ENCODE measurements at regions not wholly inside any gene's neighbourhood (a gene's known extent, or its start where the extent isn't known, plus 50 kb on each side); places are given as distances from the start of the nearest gene placed in this dataset.
"Not testable (repeated sequence)": the region's sequence is repeated elsewhere in the genome, so short reads cannot be mapped to it uniquely, and the experiment has no call there.

- H3K4me3 ChIP-seq (ENCODE audit: low read length); H3K27me3 ChIP-seq (ENCODE audit: insufficient read depth, low read length); H3K9me3 ChIP-seq (ENCODE audit: low read length); H3K36me3 ChIP-seq (ENCODE audit: insufficient read depth, low read length); H2AFZ ChIP-seq (ENCODE audit: low read depth, low read length); H3K4me1 ChIP-seq (ENCODE audit: insufficient read depth, low read length): not testable (repeated sequence)
Observed at GRCh38 chr3:22024638-22025037, 273.6 kb upstream of the ZNF385D start.

GRCh38 chr3:22029480-22029879 is 278.5 kb upstream of the ZNF385D start:
- Histone ChIP-seq H3K4me1 (ENCODE audit: insufficient read depth, low read length) (no peaks in the 10 kb centered on the region), H2AFZ (ENCODE audit: low read depth, low read length) (no peak overlapping the region), H3K9me3 (ENCODE audit: low read length) (no peaks in the 10 kb centered on the region), H3K27me3 (ENCODE audit: insufficient read depth, low read length) (no peaks in the 10 kb centered on the region), H3K4me3 (ENCODE audit: low read length) (no peak overlapping the region), H3K36me3 (ENCODE audit: insufficient read depth, low read length) (no peaks in the 10 kb centered on the region)

GRCh38 chr3:22039161-22039560 is 288.2 kb upstream of the ZNF385D start:
- Histone ChIP-seq H3K4me1 (ENCODE audit: insufficient read depth, low read length) (no peaks in the 10 kb centered on the region), H3K9me3 (ENCODE audit: low read length) (no peaks in the 10 kb centered on the region), H3K36me3 (ENCODE audit: insufficient read depth, low read length) (no peaks in the 10 kb centered on the region), H2AFZ (ENCODE audit: low read depth, low read length) (no peak overlapping the region), H3K4me3 (ENCODE audit: low read length) (no peak overlapping the region), H3K27me3 (ENCODE audit: insufficient read depth, low read length) (no peaks in the 10 kb centered on the region)

- H3K36me3 ChIP-seq (ENCODE audit: insufficient read depth, low read length) = no peaks in the 10 kb centered on the region
- no peaks in the 10 kb centered on the region for H3K27me3 ChIP-seq (ENCODE audit: insufficient read depth, low read length)
- H2AFZ ChIP-seq (ENCODE audit: low read depth, low read length) = no peak overlapping the region
- no peaks in the 10 kb centered on the region for H3K4me1 ChIP-seq (ENCODE audit: insufficient read depth, low read length)
- no peak overlapping the region for H3K4me3 ChIP-seq (ENCODE audit: low read length)
- no peaks in the 10 kb centered on the region for H3K9me3 ChIP-seq (ENCODE audit: low read length)
Observed at GRCh38 chr3:22040150-22040549, 289.1 kb upstream of the ZNF385D start.

- Histone ChIP-seq H2AFZ (ENCODE audit: low read depth, low read length) (no peak overlapping the region), H3K4me1 (ENCODE audit: insufficient read depth, low read length) (no peaks in the 10 kb centered on the region), H3K36me3 (ENCODE audit: insufficient read depth, low read length) (no peaks in the 10 kb centered on the region), H3K27me3 (ENCODE audit: insufficient read depth, low read length) (no peaks in the 10 kb centered on the region), H3K9me3 (ENCODE audit: low read length) (no peaks in the 10 kb centered on the region), H3K4me3 (ENCODE audit: low read length) (no peak overlapping the region)
Observed at GRCh38 chr3:22045882-22046281, 294.9 kb upstream of the ZNF385D start.

- Histone ChIP-seq H3K4me3 (ENCODE audit: low read length) (no peak overlapping the region), H3K9me3 (ENCODE audit: low read length) (no peaks in the 10 kb centered on the region), H3K4me1 (ENCODE audit: insufficient read depth, low read length) (no peaks in the 10 kb centered on the region), H3K36me3 (ENCODE audit: insufficient read depth, low read length) (no peaks in the 10 kb centered on the region), H2AFZ (ENCODE audit: low read depth, low read length) (no peak overlapping the region), H3K27me3 (ENCODE audit: insufficient read depth, low read length) (no peaks in the 10 kb centered on the region)
Observed at GRCh38 chr3:22063500-22063899, 312.5 kb upstream of the ZNF385D start.

- Histone ChIP-seq H2AFZ (ENCODE audit: low read depth, low read length) (no peak overlapping the region), H3K9me3 (ENCODE audit: low read length) (no peaks in the 10 kb centered on the region), H3K4me3 (ENCODE audit: low read length) (no peak overlapping the region), H3K27me3 (ENCODE audit: insufficient read depth, low read length) (no peaks in the 10 kb centered on the region), H3K4me1 (ENCODE audit: insufficient read depth, low read length) (no peaks in the 10 kb centered on the region), H3K36me3 (ENCODE audit: insufficient read depth, low read length) (no peaks in the 10 kb centered on the region)
Observed at GRCh38 chr3:22068619-22069018, 317.6 kb upstream of the ZNF385D start.

GRCh38 chr3:22088204-22088603 is 337.2 kb upstream of the ZNF385D start:
- no peaks in the 10 kb centered on the region for H3K36me3 ChIP-seq (ENCODE audit: insufficient read depth, low read length)
- H3K4me3 ChIP-seq (ENCODE audit: low read length) = no peak overlapping the region
- H3K27me3 ChIP-seq (ENCODE audit: insufficient read depth, low read length) = no peaks in the 10 kb centered on the region
- H2AFZ ChIP-seq (ENCODE audit: low read depth, low read length) = no peak overlapping the region
- no peaks in the 10 kb centered on the region for H3K4me1 ChIP-seq (ENCODE audit: insufficient read depth, low read length)
- no peaks in the 10 kb centered on the region for H3K9me3 ChIP-seq (ENCODE audit: low read length)

GRCh38 chr3:22089284-22089683 is 338.3 kb upstream of the ZNF385D start:
- no peak overlapping the region for H2AFZ ChIP-seq (ENCODE audit: low read depth, low read length)
- no peaks in the 10 kb centered on the region for H3K4me1 ChIP-seq (ENCODE audit: insufficient read depth, low read length)
- no peaks in the 10 kb centered on the region for H3K9me3 ChIP-seq (ENCODE audit: low read length)
- H3K4me3 ChIP-seq (ENCODE audit: low read length) = no peak overlapping the region
- H3K27me3 ChIP-seq (ENCODE audit: insufficient read depth, low read length) = no peaks in the 10 kb centered on the region
- H3K36me3 ChIP-seq (ENCODE audit: insufficient read depth, low read length) = no peaks in the 10 kb centered on the region

- H3K36me3 ChIP-seq (ENCODE audit: insufficient read depth, low read length) = no peaks in the 10 kb centered on the region
- no peaks in the 10 kb centered on the region for H3K9me3 ChIP-seq (ENCODE audit: low read length)
- no peaks in the 10 kb centered on the region for H3K27me3 ChIP-seq (ENCODE audit: insufficient read depth, low read length)
- H3K4me1 ChIP-seq (ENCODE audit: insufficient read depth, low read length) = no peaks in the 10 kb centered on the region
- H3K4me3 ChIP-seq (ENCODE audit: low read length) = no peak overlapping the region
- no peak overlapping the region for H2AFZ ChIP-seq (ENCODE audit: low read depth, low read length)
Observed at GRCh38 chr3:22091329-22091728, 340.3 kb upstream of the ZNF385D start.

- H3K27me3 ChIP-seq (ENCODE audit: insufficient read depth, low read length) = no peaks in the 10 kb centered on the region
- H3K4me1 ChIP-seq (ENCODE audit: insufficient read depth, low read length) = no peaks in the 10 kb centered on the region
- H2AFZ ChIP-seq (ENCODE audit: low read depth, low read length) = no peak overlapping the region
- no peaks in the 10 kb centered on the region for H3K9me3 ChIP-seq (ENCODE audit: low read length)
- no peaks in the 10 kb centered on the region for H3K36me3 ChIP-seq (ENCODE audit: insufficient read depth, low read length)
- H3K4me3 ChIP-seq (ENCODE audit: low read length) = no peak overlapping the region
Observed at GRCh38 chr3:22098021-22098420, 347.0 kb upstream of the ZNF385D start.

- H3K4me1 ChIP-seq (ENCODE audit: insufficient read depth, low read length) = no peaks in the 10 kb centered on the region
- no peak overlapping the region for H2AFZ ChIP-seq (ENCODE audit: low read depth, low read length)
- H3K9me3 ChIP-seq (ENCODE audit: low read length) = no peaks in the 10 kb centered on the region
- H3K36me3 ChIP-seq (ENCODE audit: insufficient read depth, low read length) = no peaks in the 10 kb centered on the region
- H3K4me3 ChIP-seq (ENCODE audit: low read length) = no peak overlapping the region
- no peaks in the 10 kb centered on the region for H3K27me3 ChIP-seq (ENCODE audit: insufficient read depth, low read length)
Observed at GRCh38 chr3:22101351-22101750, 350.3 kb upstream of the ZNF385D start.

- Histone ChIP-seq H2AFZ (ENCODE audit: low read depth, low read length) (no peak overlapping the region), H3K4me1 (ENCODE audit: insufficient read depth, low read length) (no peaks in the 10 kb centered on the region), H3K36me3 (ENCODE audit: insufficient read depth, low read length) (no peaks in the 10 kb centered on the region), H3K9me3 (ENCODE audit: low read length) (no peaks in the 10 kb centered on the region), H3K27me3 (ENCODE audit: insufficient read depth, low read length) (no peaks in the 10 kb centered on the region), H3K4me3 (ENCODE audit: low read length) (no peak overlapping the region)
Observed at GRCh38 chr3:22101811-22102210, 350.8 kb upstream of the ZNF385D start.

GRCh38 chr3:22103423-22103822 is 352.4 kb upstream of the ZNF385D start:
- Histone ChIP-seq H2AFZ (ENCODE audit: low read depth, low read length) (no peak overlapping the region), H3K9me3 (ENCODE audit: low read length) (no peaks in the 10 kb centered on the region)

More at GRCh38 chr3:22103423-22103822, 352.4 kb upstream of the ZNF385D start:
- no peak overlapping the region for H3K4me3 ChIP-seq (ENCODE audit: low read length)
- H3K36me3 ChIP-seq (ENCODE audit: insufficient read depth, low read length) = no peaks in the 10 kb centered on the region
- H3K27me3 ChIP-seq (ENCODE audit: insufficient read depth, low read length) = no peaks in the 10 kb centered on the region
- no peaks in the 10 kb centered on the region for H3K4me1 ChIP-seq (ENCODE audit: insufficient read depth, low read length)
